ENCODE measurements at regions not wholly inside any gene's neighbourhood (a gene's known extent, or its start where the extent isn't known, plus 50 kb on each side); places are given as distances from the start of the nearest gene placed in this dataset.

DNA sequence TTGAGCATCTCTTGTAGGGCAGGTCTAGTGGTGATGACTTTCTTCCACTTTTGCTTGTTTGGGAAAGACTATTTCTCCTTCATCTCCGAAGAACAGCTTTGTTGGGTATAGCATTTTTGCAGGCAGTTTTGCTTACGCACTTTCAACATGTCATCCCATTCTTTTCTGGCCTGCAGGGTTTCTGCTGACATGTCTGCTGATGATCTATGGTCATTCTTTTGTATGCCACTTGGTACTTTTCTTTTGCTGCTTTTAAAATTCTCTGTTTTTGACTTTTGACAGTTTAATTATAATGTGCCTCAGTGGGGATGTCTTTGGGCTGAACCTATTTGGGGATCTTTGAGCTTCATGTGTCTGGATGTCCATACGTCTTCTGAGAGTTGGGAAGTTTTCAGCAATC lies 78.2 kb downstream of the PTHLH start:
- DNase-seq (ENCODE audit: low read depth): no peak
- TF ChIP-seq POLR2A (IDR thresholded peaks at IDR 0.05; ENCODE audit: extremely low read depth, insufficient read length) (no peak), MYC (IDR thresholded peaks at IDR 0.05; ENCODE audit: low read depth, low read length) (no peak)
- TF ChIP-seq, protein P1, sequence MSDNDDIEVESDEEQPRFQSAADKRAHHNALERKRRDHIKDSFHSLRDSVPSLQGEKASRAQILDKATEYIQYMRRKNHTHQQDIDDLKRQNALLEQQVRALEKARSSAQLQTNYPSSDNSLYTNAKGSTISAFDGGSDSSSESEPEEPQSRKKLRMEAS (IDR thresholded peaks at IDR 0.05; ENCODE audit: low read depth, low read length): no peak
- TF ChIP-seq, protein P2, sequence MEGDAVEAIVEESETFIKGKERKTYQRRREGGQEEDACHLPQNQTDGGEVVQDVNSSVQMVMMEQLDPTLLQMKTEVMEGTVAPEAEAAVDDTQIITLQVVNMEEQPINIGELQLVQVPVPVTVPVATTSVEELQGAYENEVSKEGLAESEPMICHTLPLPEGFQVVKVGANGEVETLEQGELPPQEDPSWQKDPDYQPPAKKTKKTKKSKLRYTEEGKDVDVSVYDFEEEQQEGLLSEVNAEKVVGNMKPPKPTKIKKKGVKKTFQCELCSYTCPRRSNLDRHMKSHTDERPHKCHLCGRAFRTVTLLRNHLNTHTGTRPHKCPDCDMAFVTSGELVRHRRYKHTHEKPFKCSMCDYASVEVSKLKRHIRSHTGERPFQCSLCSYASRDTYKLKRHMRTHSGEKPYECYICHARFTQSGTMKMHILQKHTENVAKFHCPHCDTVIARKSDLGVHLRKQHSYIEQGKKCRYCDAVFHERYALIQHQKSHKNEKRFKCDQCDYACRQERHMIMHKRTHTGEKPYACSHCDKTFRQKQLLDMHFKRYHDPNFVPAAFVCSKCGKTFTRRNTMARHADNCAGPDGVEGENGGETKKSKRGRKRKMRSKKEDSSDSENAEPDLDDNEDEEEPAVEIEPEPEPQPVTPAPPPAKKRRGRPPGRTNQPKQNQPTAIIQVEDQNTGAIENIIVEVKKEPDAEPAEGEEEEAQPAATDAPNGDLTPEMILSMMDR (IDR thresholded peaks at IDR 0.05; ENCODE audit: low read depth, low read length): no peak
- H3K4me3 ChIP-seq (ENCODE audit: low read depth, low read length): no peak overlapping the region

DNA sequence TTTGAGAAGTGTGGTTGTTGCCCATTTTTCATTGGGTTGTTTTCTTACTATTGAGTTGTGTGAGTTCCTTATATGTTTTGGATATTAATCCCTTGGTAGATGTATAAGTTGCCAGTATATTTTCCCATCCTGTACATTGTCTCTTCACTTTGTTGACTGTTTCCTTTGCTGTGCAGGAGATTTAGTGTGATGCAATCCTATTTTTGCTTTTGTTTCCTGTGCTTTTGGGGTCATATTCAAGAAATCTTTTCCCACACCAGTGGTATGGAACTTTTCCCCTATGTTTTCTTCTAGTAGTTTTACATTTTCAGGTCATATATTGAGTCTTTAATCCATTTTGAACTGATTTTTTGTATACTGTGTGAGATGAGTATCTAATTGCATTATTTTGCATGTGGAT lies 92.8 kb downstream of the PTHLH start:
- DNase-seq (ENCODE audit: low read depth): no peak
- H3K4me3 ChIP-seq (ENCODE audit: low read depth, low read length): no peak overlapping the region
- TF ChIP-seq MYC (IDR thresholded peaks at IDR 0.05; ENCODE audit: low read depth, low read length) (no peak), POLR2A (IDR thresholded peaks at IDR 0.05; ENCODE audit: extremely low read depth, insufficient read length) (no peak)
- TF ChIP-seq, protein P2 (IDR thresholded peaks at IDR 0.05; ENCODE audit: low read depth, low read length): no peak
- TF ChIP-seq, protein P1 (IDR thresholded peaks at IDR 0.05; ENCODE audit: low read depth, low read length): no peak

DNA sequence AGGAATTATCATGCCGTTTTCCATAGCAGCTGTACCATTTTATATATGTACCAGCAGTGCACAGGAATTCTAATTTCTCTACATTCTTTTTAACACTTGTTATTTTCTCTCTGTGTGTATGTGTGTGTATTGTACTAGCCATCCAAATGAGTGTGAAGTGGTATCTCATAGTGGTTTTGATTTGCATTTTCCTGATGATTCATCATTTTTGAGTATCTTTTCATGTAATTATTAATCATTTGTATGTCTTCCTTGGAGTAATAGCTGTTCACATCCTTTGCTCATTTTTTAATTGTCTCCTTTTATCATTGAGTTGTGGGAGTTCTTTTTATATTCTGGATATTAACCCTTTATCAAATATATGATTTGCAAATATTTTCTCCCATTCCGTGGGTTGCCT lies 95.6 kb upstream of the MANSC4 start:
- DNase-seq (ENCODE audit: low read depth): no peak
- TF ChIP-seq MYC (IDR thresholded peaks at IDR 0.05; ENCODE audit: low read depth, low read length) (no peak), POLR2A (IDR thresholded peaks at IDR 0.05; ENCODE audit: extremely low read depth, insufficient read length) (no peak)
- TF ChIP-seq, protein P1 (IDR thresholded peaks at IDR 0.05; ENCODE audit: low read depth, low read length): no peak
- TF ChIP-seq, protein P2 (IDR thresholded peaks at IDR 0.05; ENCODE audit: low read depth, low read length): no peak
- H3K4me3 ChIP-seq (ENCODE audit: low read depth, low read length): no peak overlapping the region

DNA sequence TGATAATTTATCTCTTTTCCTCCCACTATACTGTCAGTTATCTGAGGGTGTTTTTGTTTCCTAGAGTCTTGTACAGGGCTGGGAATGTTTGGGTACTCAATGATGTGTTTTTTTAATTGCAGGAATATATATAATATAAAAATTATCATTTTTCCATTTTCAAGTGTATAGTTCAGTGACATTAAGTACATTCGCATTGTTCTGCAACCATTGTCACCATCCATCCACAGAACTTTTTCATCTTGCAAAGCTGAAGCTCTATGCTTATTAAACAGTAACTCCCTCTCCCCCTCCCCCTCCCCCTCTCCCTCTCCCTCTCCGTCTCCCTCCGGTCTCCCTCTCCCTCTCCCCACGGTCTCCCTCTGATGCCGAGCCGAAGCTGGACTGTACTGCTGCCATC lies 93.0 kb upstream of the MANSC4 start:
- H3K4me3 ChIP-seq (ENCODE audit: low read depth, low read length): no peak overlapping the region
- no peak for DNase-seq (ENCODE audit: low read depth)
- TF ChIP-seq, protein P1 (IDR thresholded peaks at IDR 0.05; ENCODE audit: low read depth, low read length): no peak
- no peak for TF ChIP-seq POLR2A (IDR thresholded peaks at IDR 0.05; ENCODE audit: extremely low read depth, insufficient read length)

DNA sequence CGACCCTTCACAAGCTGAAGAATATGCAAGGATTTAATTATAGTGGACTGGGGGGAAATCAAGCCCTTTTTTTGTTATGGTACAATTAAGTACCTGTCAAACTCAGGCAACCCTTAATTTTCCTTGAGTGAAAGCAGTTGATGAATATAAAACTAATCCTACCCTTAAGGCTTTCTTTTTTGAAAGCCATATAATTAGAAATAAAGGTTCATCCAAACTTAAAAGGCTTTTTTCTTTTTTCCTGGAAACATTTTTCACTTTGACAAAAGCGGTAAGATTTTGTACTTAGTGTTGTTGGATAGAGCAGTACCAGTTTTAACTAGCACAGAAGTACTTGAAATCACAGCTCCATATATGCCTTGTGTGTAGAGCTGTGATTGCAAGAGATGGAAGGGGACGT lies 91.9 kb upstream of the MANSC4 start:
- H3K4me3 ChIP-seq (ENCODE audit: low read depth, low read length): no peak overlapping the region

DNA sequence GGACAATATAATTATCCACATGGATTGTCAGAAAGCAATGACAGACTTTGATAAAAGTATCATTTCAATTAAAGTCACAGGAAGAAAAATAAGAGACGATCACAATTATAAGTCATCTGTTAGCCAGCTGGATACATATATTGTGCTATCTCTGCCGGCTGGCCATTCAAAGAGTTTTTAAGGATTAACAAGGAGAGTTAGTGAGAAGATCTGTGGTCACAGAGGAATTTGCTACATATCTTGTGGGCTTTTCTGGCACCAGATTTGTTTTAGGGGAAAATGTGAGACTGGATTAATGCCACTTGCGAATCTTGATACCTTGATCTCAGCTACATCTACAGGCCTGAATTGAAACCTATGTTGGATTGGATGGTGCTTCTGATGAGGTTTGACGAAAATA lies 90.9 kb upstream of the MANSC4 start:
- TF ChIP-seq, protein P1 (IDR thresholded peaks at IDR 0.05; ENCODE audit: low read depth, low read length): no peak
- TF ChIP-seq MYC (IDR thresholded peaks at IDR 0.05; ENCODE audit: low read depth, low read length) (no peak), POLR2A (IDR thresholded peaks at IDR 0.05; ENCODE audit: extremely low read depth, insufficient read length) (no peak)
- TF ChIP-seq, protein P2 (IDR thresholded peaks at IDR 0.05; ENCODE audit: low read depth, low read length): no peak
- no peak overlapping the region for H3K4me3 ChIP-seq (ENCODE audit: low read depth, low read length)
- DNase-seq (ENCODE audit: low read depth): no peak

More for the DNA sequence above, 91.9 kb upstream of the MANSC4 start:
- TF ChIP-seq, protein P2 (IDR thresholded peaks at IDR 0.05; ENCODE audit: low read depth, low read length): no peak
- TF ChIP-seq MYC (IDR thresholded peaks at IDR 0.05; ENCODE audit: low read depth, low read length) (no peak), POLR2A (IDR thresholded peaks at IDR 0.05; ENCODE audit: extremely low read depth, insufficient read length) (no peak)
- TF ChIP-seq, protein P1 (IDR thresholded peaks at IDR 0.05; ENCODE audit: low read depth, low read length): no peak
- DNase-seq (ENCODE audit: low read depth): no peak

Measured in NB4 (cell line).